ENCODE measurements at regions not wholly inside any gene's neighbourhood (a gene's known extent, or its start where the extent isn't known, plus 50 kb on each side); places are given as distances from the start of the nearest gene placed in this dataset.

GRCh38 chr3:24850245-24850644 is 355.6 kb upstream of the THRB start:
- FAIRE-seq = no peak

GRCh38 chr3:24853685-24854490 is 359.2 kb upstream of the THRB start:
- no peak overlapping the region for H3K27ac ChIP-seq (ENCODE audit: control insufficient read depth, insufficient read depth, low read length)
- no peak overlapping the region for H2AFZ ChIP-seq (ENCODE audit: control insufficient read depth, low read length)
- FAIRE-seq = no peak

More at GRCh38 chr3:24850245-24850644, 355.6 kb upstream of the THRB start:
- Histone ChIP-seq H2AFZ (ENCODE audit: control insufficient read depth, low read length) (no peak overlapping the region), H3K9ac (ENCODE audit: control insufficient read depth, extremely low read depth, insufficient read depth, low read length) (no peak overlapping the region), H3K79me2 (ENCODE audit: control insufficient read depth, insufficient read depth, low read length) (no peaks in the 10 kb centered on the region), H3K4me1 (ENCODE audit: control insufficient read depth, extremely low read depth, insufficient read depth, low read length) (no peaks in the 10 kb centered on the region), H3K27me3 (ENCODE audit: control insufficient read depth, extremely low read depth, insufficient read depth, low read length) (no peaks in the 10 kb centered on the region), H3K36me3 (ENCODE audit: control insufficient read depth in 2 of 2, extremely low read depth in 1 of 2, insufficient read depth in 2 of 2, low read length in 2 of 2) (no peaks in the 10 kb centered on the region), H3K4me2 (ENCODE audit: control insufficient read depth, extremely low read depth, insufficient read depth, low read depth, low read length) (no peak overlapping the region), H3K9me3 (ENCODE audit: control insufficient read depth, low read depth, low read length) (no peaks in the 10 kb centered on the region), H3K4me3 (ENCODE audit: control insufficient read depth in 2 of 3, extremely low read depth in 1 of 3, insufficient read depth in 2 of 3, low read depth in 1 of 3, low read length in 3 of 3) (no peak overlapping the region), H3K9me1 (ENCODE audit: control insufficient read depth, extremely low read depth, insufficient read depth, low read length) (no peaks in the 10 kb centered on the region), H4K20me1 (ENCODE audit: control insufficient read depth, extremely low read depth, insufficient read depth, low read length) (no peaks in the 10 kb centered on the region), H3K27ac (ENCODE audit: control insufficient read depth, insufficient read depth, low read length) (no peak overlapping the region)
- dilution Hi-C loops (cut with MboI; ENCODE audit: extremely low pct_ligation_motif_present, low sequenced_read_pairs) = no loop called here
- no peak for DNase-seq (ENCODE audit: low read depth, low spot score)
- no peak for TF ChIP-seq EZH2 (IDR thresholded peaks at IDR 0.05; ENCODE audit: low read length)
- TF ChIP-seq, protein P1, sequence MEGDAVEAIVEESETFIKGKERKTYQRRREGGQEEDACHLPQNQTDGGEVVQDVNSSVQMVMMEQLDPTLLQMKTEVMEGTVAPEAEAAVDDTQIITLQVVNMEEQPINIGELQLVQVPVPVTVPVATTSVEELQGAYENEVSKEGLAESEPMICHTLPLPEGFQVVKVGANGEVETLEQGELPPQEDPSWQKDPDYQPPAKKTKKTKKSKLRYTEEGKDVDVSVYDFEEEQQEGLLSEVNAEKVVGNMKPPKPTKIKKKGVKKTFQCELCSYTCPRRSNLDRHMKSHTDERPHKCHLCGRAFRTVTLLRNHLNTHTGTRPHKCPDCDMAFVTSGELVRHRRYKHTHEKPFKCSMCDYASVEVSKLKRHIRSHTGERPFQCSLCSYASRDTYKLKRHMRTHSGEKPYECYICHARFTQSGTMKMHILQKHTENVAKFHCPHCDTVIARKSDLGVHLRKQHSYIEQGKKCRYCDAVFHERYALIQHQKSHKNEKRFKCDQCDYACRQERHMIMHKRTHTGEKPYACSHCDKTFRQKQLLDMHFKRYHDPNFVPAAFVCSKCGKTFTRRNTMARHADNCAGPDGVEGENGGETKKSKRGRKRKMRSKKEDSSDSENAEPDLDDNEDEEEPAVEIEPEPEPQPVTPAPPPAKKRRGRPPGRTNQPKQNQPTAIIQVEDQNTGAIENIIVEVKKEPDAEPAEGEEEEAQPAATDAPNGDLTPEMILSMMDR (optimal IDR thresholded peaks at IDR 0.05 in 1 of 3, IDR thresholded peaks at IDR 0.05 in 1 of 3, conservative IDR thresholded peaks at IDR 0.05 in 1 of 3; ENCODE audit: extremely low read depth in 1 of 3, insufficient read depth in 2 of 3, low read length in 3 of 3) = no peak

More at GRCh38 chr3:24853685-24854490, 359.2 kb upstream of the THRB start:
- Histone ChIP-seq H3K9me3 (ENCODE audit: control insufficient read depth, low read depth, low read length) (no peaks in the 10 kb centered on the region), H3K27me3 (ENCODE audit: control insufficient read depth, extremely low read depth, insufficient read depth, low read length) (no peaks in the 10 kb centered on the region), H4K20me1 (ENCODE audit: control insufficient read depth, extremely low read depth, insufficient read depth, low read length) (no peaks in the 10 kb centered on the region), H3K9me1 (ENCODE audit: control insufficient read depth, extremely low read depth, insufficient read depth, low read length) (no peaks in the 10 kb centered on the region), H3K9ac (ENCODE audit: control insufficient read depth, extremely low read depth, insufficient read depth, low read length) (no peak overlapping the region), H3K4me2 (ENCODE audit: control insufficient read depth, extremely low read depth, insufficient read depth, low read depth, low read length) (no peak overlapping the region), H3K79me2 (ENCODE audit: control insufficient read depth, insufficient read depth, low read length) (no peaks in the 10 kb centered on the region), H3K4me3 (ENCODE audit: control insufficient read depth in 2 of 3, extremely low read depth in 1 of 3, insufficient read depth in 2 of 3, low read depth in 1 of 3, low read length in 3 of 3) (no peak overlapping the region), H3K36me3 (ENCODE audit: control insufficient read depth in 2 of 2, extremely low read depth in 1 of 2, insufficient read depth in 2 of 2, low read length in 2 of 2) (no peaks in the 10 kb centered on the region), H3K4me1 (ENCODE audit: control insufficient read depth, extremely low read depth, insufficient read depth, low read length) (no peaks in the 10 kb centered on the region)
- no peak for DNase-seq (ENCODE audit: low read depth, low spot score)
- TF ChIP-seq, protein P1 (optimal IDR thresholded peaks at IDR 0.05 in 1 of 3, IDR thresholded peaks at IDR 0.05 in 1 of 3, conservative IDR thresholded peaks at IDR 0.05 in 1 of 3; ENCODE audit: extremely low read depth in 1 of 3, insufficient read depth in 2 of 3, low read length in 3 of 3) = no peak
- no peak for TF ChIP-seq EZH2 (IDR thresholded peaks at IDR 0.05; ENCODE audit: low read length)
- dilution Hi-C loops (cut with MboI; ENCODE audit: extremely low pct_ligation_motif_present, low sequenced_read_pairs) = no loop called here
